GM12878 (cell line): ENCODE measurements at regions not wholly inside any gene's neighbourhood (a gene's known extent, or its start where the extent isn't known, plus 50 kb on each side); places are given as distances from the start of the nearest gene placed in this dataset.

Experiments used
- ATF7 ChIP-seq: fragments of 450-650 bp; IDR thresholded peaks from 2 replicates; pipeline ENCODE4 v1.6.1; 2016; ENCODE audit warnings: low read depth, mild to moderate bottlenecking
- EED ChIP-seq: sonication (generic); IDR thresholded peaks from 2 replicates; pipeline ENCODE4 v1.6.1; 2016; ENCODE audit warnings: antibody characterized with exemption, low read depth
- FOXK2 ChIP-seq: fragments of 450-650 bp; IDR thresholded peaks from 2 replicates; pipeline ENCODE4 v1.6.1; 2017; ENCODE audit warnings: mild to moderate bottlenecking, moderate library complexity
- HDGF ChIP-seq: fragments of 450-650 bp; IDR thresholded peaks from 2 replicates; pipeline ENCODE4 v1.6.1; 2016; ENCODE audit warnings: antibody characterized with exemption
- IKZF2 ChIP-seq, 2 experiments: fragments of 450-650 bp; IDR thresholded peaks; 2 replicates each; pipeline ENCODE4 v1.6.1; 2017; ENCODE audit warnings: mild to moderate bottlenecking in 2 of 2, moderate library complexity in 2 of 2
- JUNB ChIP-seq: IDR thresholded peaks from 2 replicates; pipeline ENCODE4 v1.6.1; 2016; ENCODE audit warnings: antibody characterized with exemption, mild to moderate bottlenecking
- NBN ChIP-seq: fragments of 450-650 bp; IDR thresholded peaks from 2 replicates; pipeline ENCODE4 v1.6.1; 2016
- NR2C2 ChIP-seq: IDR thresholded peaks from 2 replicates; pipeline ENCODE4 v1.6.1; 2011; ENCODE audit warnings: borderline replicate concordance, low read depth; ENCODE audit not compliant: control insufficient read depth, insufficient read length
- NR2F1 ChIP-seq: fragments of 450-650 bp; conservative IDR thresholded peaks from 2 replicates; pipeline ENCODE4 v1.6.1; 2017; ENCODE audit warnings: mild to moderate bottlenecking
- PKNOX1 ChIP-seq: fragments of 450-650 bp; IDR thresholded peaks from 2 replicates; pipeline ENCODE4 v1.6.1; 2016; ENCODE audit warnings: mild to moderate bottlenecking
- RAD21 ChIP-seq: IDR thresholded peaks from 2 replicates; pipeline ENCODE4 v1.6.1; 2011; ENCODE audit warnings: mild to moderate bottlenecking, low read depth, low read length, moderate library complexity; ENCODE audit not compliant: insufficient read depth
- RCOR1 ChIP-seq: conservative IDR thresholded peaks from 2 replicates; pipeline ENCODE4 v1.6.1; 2012; ENCODE audit warnings: low read depth, low read length, improper control_type of control experiment
- TCF3 ChIP-seq: IDR thresholded peaks from 2 replicates; pipeline ENCODE4 v1.6.1; 2012; ENCODE audit warnings: low read depth, mild to moderate bottlenecking, low read length, borderline replicate concordance; ENCODE audit not compliant: insufficient read depth
- ZBTB40 ChIP-seq: fragments of 450-650 bp; IDR thresholded peaks from 2 replicates; pipeline ENCODE4 v1.6.1; 2016; ENCODE audit warnings: mild to moderate bottlenecking, moderate library complexity, borderline replicate concordance

- 0 out of 2 replicates have a peak, but pooled peaks have one; percentile 1 for TF ChIP-seq RAD21
- TF ChIP-seq FOXK2: no peak
- peak; percentile 82; the same call in 1 of the 2 replicates for TF ChIP-seq HDGF
- no peak for TF ChIP-seq TCF3
- peak; percentile 87 for TF ChIP-seq NR2F1
- TF ChIP-seq ATF7: 0 out of 2 replicates have a peak, but pooled peaks have one; percentile 15
- TF ChIP-seq NR2C2: no peak
- TF ChIP-seq EED: peak; percentile 62
- no peak for TF ChIP-seq ZBTB40
- peak; percentile 73 for TF ChIP-seq IKZF2 (IDR thresholded peaks at IDR 0.05)
- no peak for TF ChIP-seq PKNOX1
- TF ChIP-seq NBN: peak; percentile 83; the same call in 1 of the 2 replicates
- TF ChIP-seq JUNB: no peak
- no peak for TF ChIP-seq RCOR1
- TF ChIP-seq, all 136 proteins: peak for 22
Measured at GRCh38 chr6:41488433-41489119, 57.6 kb upstream of the FOXP4 start (continued).
